IPS-18a (cell line): ENCODE measurements at regions not wholly inside any gene's neighbourhood (a gene's known extent, or its start where the extent isn't known, plus 50 kb on each side); places are given as distances from the start of the nearest gene placed in this dataset.
"Not testable (repeated sequence)": the region's sequence is repeated elsewhere in the genome, so short reads cannot be mapped to it uniquely, and the experiment has no call there.

Experiments used
- H3K27ac ChIP-seq: one replicate; pipeline ENCODE4 v1.5.1; 2013; ENCODE audit warnings: low read length
- H3K27me3 ChIP-seq: one replicate; pipeline ENCODE4 v1.6.1; 2013; ENCODE audit warnings: mild to moderate bottlenecking, low read length; ENCODE audit not compliant: control insufficient read depth, insufficient read depth
- H3K36me3 ChIP-seq: one replicate; pipeline ENCODE4 v1.6.1; 2013; ENCODE audit warnings: low read depth, low read length; ENCODE audit not compliant: control insufficient read depth
- H3K4me1 ChIP-seq: one replicate; pipeline ENCODE4 v1.6.1; 2013; ENCODE audit warnings: low read depth, low read length; ENCODE audit not compliant: control insufficient read depth
- H3K4me3 ChIP-seq: one replicate; pipeline ENCODE4 v1.5.1; 2013; ENCODE audit warnings: low read length
- H3K9ac ChIP-seq: one replicate; pipeline ENCODE4 v1.6.1; 2013; ENCODE audit warnings: mild to moderate bottlenecking, low read length, moderate library complexity
- H3K9me3 ChIP-seq: one replicate; pipeline ENCODE4 v1.6.1; 2013; ENCODE audit warnings: low read depth, low read length; ENCODE audit not compliant: control insufficient read depth

GRCh38 chr14:55902241-55902640, 216.0 kb upstream of the PELI2 start:
- Histone ChIP-seq H3K4me3 (no peak overlapping the region), H3K4me1 (no peaks in the 10 kb centered on the region), H3K27me3 (no peaks in the 10 kb centered on the region), H3K27ac (no peak overlapping the region), H3K9me3 (no peaks in the 10 kb centered on the region), H3K9ac (no peak overlapping the region), H3K36me3 (no peaks in the 10 kb centered on the region)

GRCh38 chr14:55904086-55904485, 214.1 kb upstream of the PELI2 start:
- H3K9me3 ChIP-seq, result no peaks in the 10 kb centered on the region
- H3K4me1 ChIP-seq, result peaks cover 6% of the 10 kb centered on the region
- H3K4me3 ChIP-seq, result no peak overlapping the region
- no peak overlapping the region for H3K27ac ChIP-seq
- H3K9ac ChIP-seq, result no peak overlapping the region
- no peaks in the 10 kb centered on the region for H3K27me3 ChIP-seq
- H3K36me3 ChIP-seq, result no peaks in the 10 kb centered on the region

- Histone ChIP-seq H3K4me3 (no peak overlapping the region), H3K36me3 (no peaks in the 10 kb centered on the region), H3K9ac (no peak overlapping the region), H3K27me3 (no peaks in the 10 kb centered on the region), H3K9me3 (no peaks in the 10 kb centered on the region), H3K4me1 (peaks cover 6% of the 10 kb centered on the region), H3K27ac (no peak overlapping the region)
These were observed 210.1 kb upstream of the PELI2 start for GRCh38 chr14:55908106-55908505.

GRCh38 chr14:55909879-55910278, 208.3 kb upstream of the PELI2 start:
- Histone ChIP-seq H3K9ac (no peak overlapping the region), H3K27me3 (no peaks in the 10 kb centered on the region), H3K27ac (no peak overlapping the region)

GRCh38 chr14:55910601-55911243, 207.5 kb upstream of the PELI2 start:
- Histone ChIP-seq H3K4me1 (peaks cover 6% of the 10 kb centered on the region), H3K4me3 (no peak overlapping the region), H3K27me3 (no peaks in the 10 kb centered on the region), H3K36me3 (no peaks in the 10 kb centered on the region), H3K27ac (no peak overlapping the region), H3K9me3 (no peaks in the 10 kb centered on the region), H3K9ac (no peak overlapping the region)

More at GRCh38 chr14:55909879-55910278, 208.3 kb upstream of the PELI2 start:
- Histone ChIP-seq H3K9me3 (no peaks in the 10 kb centered on the region), H3K4me3 (no peak overlapping the region), H3K36me3 (no peaks in the 10 kb centered on the region), H3K4me1 (peaks cover 6% of the 10 kb centered on the region)

- Histone ChIP-seq H3K27me3 (no peaks in the 10 kb centered on the region), H3K36me3 (no peaks in the 10 kb centered on the region), H3K27ac (no peak overlapping the region), H3K9me3 (no peaks in the 10 kb centered on the region), H3K9ac (no peak overlapping the region), H3K4me3 (no peak overlapping the region), H3K4me1 (peaks cover 6% of the 10 kb centered on the region)
These were observed 206.4 kb upstream of the PELI2 start for GRCh38 chr14:55911776-55912175.

- no peaks in the 10 kb centered on the region for H3K36me3 ChIP-seq
- H3K27ac ChIP-seq, result no peak overlapping the region
- H3K4me1 ChIP-seq, result peaks cover 6% of the 10 kb centered on the region
- no peaks in the 10 kb centered on the region for H3K9me3 ChIP-seq
- H3K27me3 ChIP-seq, result no peaks in the 10 kb centered on the region
- no peak overlapping the region for H3K4me3 ChIP-seq
- H3K9ac ChIP-seq, result no peak overlapping the region
These were observed 205.9 kb upstream of the PELI2 start for GRCh38 chr14:55912344-55912743.

- Histone ChIP-seq H3K4me3 (no peak overlapping the region), H3K9me3 (no peaks in the 10 kb centered on the region), H3K4me1 (no peaks in the 10 kb centered on the region), H3K27me3 (no peaks in the 10 kb centered on the region), H3K36me3 (no peaks in the 10 kb centered on the region), H3K27ac (no peak overlapping the region), H3K9ac (no peak overlapping the region)
These were observed 204.7 kb upstream of the PELI2 start for GRCh38 chr14:55913324-55914025.

GRCh38 chr14:55914771-55915170, 203.4 kb upstream of the PELI2 start:
- no peaks in the 10 kb centered on the region for H3K27me3 ChIP-seq
- no peaks in the 10 kb centered on the region for H3K4me1 ChIP-seq
- no peak overlapping the region for H3K9ac ChIP-seq
- no peak overlapping the region for H3K27ac ChIP-seq
- no peaks in the 10 kb centered on the region for H3K36me3 ChIP-seq
- H3K4me3 ChIP-seq, result no peak overlapping the region
- H3K9me3 ChIP-seq, result no peaks in the 10 kb centered on the region

GRCh38 chr14:55915456-55915855, 202.8 kb upstream of the PELI2 start:
- no peaks in the 10 kb centered on the region for H3K9me3 ChIP-seq
- H3K27ac ChIP-seq, result no peak overlapping the region
- H3K4me1 ChIP-seq, result no peaks in the 10 kb centered on the region
- H3K36me3 ChIP-seq, result no peaks in the 10 kb centered on the region
- no peak overlapping the region for H3K4me3 ChIP-seq
- H3K9ac ChIP-seq, result no peak overlapping the region
- no peaks in the 10 kb centered on the region for H3K27me3 ChIP-seq

- not testable (repeated sequence) for H3K27me3 ChIP-seq, H3K27ac ChIP-seq, H3K9ac ChIP-seq, H3K4me1 ChIP-seq, H3K4me3 ChIP-seq, H3K36me3 ChIP-seq, H3K9me3 ChIP-seq
These were observed 198.4 kb upstream of the PELI2 start for GRCh38 chr14:55919800-55920199.

GRCh38 chr14:55921511-55921910, 196.7 kb upstream of the PELI2 start:
- Histone ChIP-seq H3K36me3 (no peaks in the 10 kb centered on the region), H3K9me3 (no peaks in the 10 kb centered on the region), H3K9ac (no peak overlapping the region), H3K27ac (no peak overlapping the region), H3K4me1 (no peaks in the 10 kb centered on the region), H3K4me3 (no peak overlapping the region), H3K27me3 (no peaks in the 10 kb centered on the region)
